GM21423 (cell line): ENCODE measurements at regions not wholly inside any gene's neighbourhood (a gene's known extent, or its start where the extent isn't known, plus 50 kb on each side); places are given as distances from the start of the nearest gene placed in this dataset.
"Not testable (repeated sequence)": the region's sequence is repeated elsewhere in the genome, so short reads cannot be mapped to it uniquely, and the experiment has no call there.

Experiments
- ATAC-seq: cut with Tn5 transposase; IDR thresholded peaks from one replicate; pipeline ENCODE4 v1.9.1; 2021; ENCODE audit warnings: mild to moderate bottlenecking, moderate library complexity; ENCODE audit not compliant: unreplicated experiment

GRCh38 chr20:6663104-6663503, 104.4 kb upstream of the BMP2 start:
- ATAC-seq = peak; percentile 59

- no peak for ATAC-seq
Measured at GRCh38 chr20:6662309-6662708, 105.2 kb upstream of the BMP2 start.

- ATAC-seq = no peak
Measured at GRCh38 chr20:6660441-6660840, 107.0 kb upstream of the BMP2 start.

- ATAC-seq = not testable (repeated sequence)
Measured at GRCh38 chr20:6658909-6659308, 108.6 kb upstream of the BMP2 start.

- no peak for ATAC-seq
Measured at GRCh38 chr20:6657904-6658303, 109.6 kb upstream of the BMP2 start.

- ATAC-seq = no peak
Measured at GRCh38 chr20:6657111-6657510, 110.4 kb upstream of the BMP2 start.

GRCh38 chr20:6654513-6655252, 112.8 kb upstream of the BMP2 start:
- ATAC-seq = no peak

GRCh38 chr20:6651561-6651960, 115.9 kb upstream of the BMP2 start:
- ATAC-seq = peak; percentile 78

- no peak for ATAC-seq
Measured at GRCh38 chr20:6651016-6651415, 116.5 kb upstream of the BMP2 start.

- ATAC-seq = no peak
Measured at GRCh38 chr20:6646021-6646636, 121.4 kb upstream of the BMP2 start.

GRCh38 chr20:6644813-6645628, 122.5 kb upstream of the BMP2 start:
- ATAC-seq = no peak

- no peak for ATAC-seq
Measured at GRCh38 chr20:6641012-6641411, 126.5 kb upstream of the BMP2 start.

GRCh38 chr20:6637160-6637579, 130.3 kb upstream of the BMP2 start:
- no peak for ATAC-seq

GRCh38 chr20:6636209-6637159, 131.0 kb upstream of the BMP2 start:
- ATAC-seq = no peak

GRCh38 chr20:6635034-6635736, 132.3 kb upstream of the BMP2 start:
- peak; percentile 85 for ATAC-seq

GRCh38 chr20:6632187-6632586, 135.3 kb upstream of the BMP2 start:
- no peak for ATAC-seq

- ATAC-seq = no peak
Measured at GRCh38 chr20:6630514-6630913, 137.0 kb upstream of the BMP2 start.

- no peak for ATAC-seq
Measured at GRCh38 chr20:6629564-6629963, 137.9 kb upstream of the BMP2 start.

- ATAC-seq = no peak
Measured at GRCh38 chr20:6626805-6627204, 140.7 kb upstream of the BMP2 start.

GRCh38 chr20:6623989-6624388, 143.5 kb upstream of the BMP2 start:
- ATAC-seq = peak; percentile 99
